Stimulated activated naive CD8-positive, alpha-beta T cell treated with anti-CD3 and anti-CD28 coated beads, Interleukin-15, Interleukin-2, amounts not matched to agents 100 ng/mL and 50 ng/mL, for 24 hours (primary cell): ENCODE measurements at regions not wholly inside any gene's neighbourhood (a gene's known extent, or its start where the extent isn't known, plus 50 kb on each side); places are given as distances from the start of the nearest gene placed in this dataset.
A peak's percentile ranks its signal among the peaks of the same experiment; 100 is the strongest.
"Not testable (repeated sequence)": the region's sequence is repeated elsewhere in the genome, so short reads cannot be mapped to it uniquely, and the experiment has no call there.

Experiments
- H3K27ac Mint-ChIP-seq: one replicate; pipeline ENCODE4 v1.8.0; 2021; ENCODE audit warnings: mild to moderate bottlenecking, mixed read lengths
- H3K27me3 Mint-ChIP-seq: one replicate; pipeline ENCODE4 v1.8.0; 2021; ENCODE audit warnings: mixed read lengths
- H3K36me3 Mint-ChIP-seq: one replicate; pipeline ENCODE4 v1.8.0; 2021; ENCODE audit warnings: low read depth, mixed read lengths
- H3K4me1 Mint-ChIP-seq: one replicate; pipeline ENCODE4 v1.8.0; 2021; ENCODE audit warnings: low read depth, mixed read lengths
- H3K4me3 Mint-ChIP-seq: one replicate; pipeline ENCODE4 v1.8.0; 2021; ENCODE audit warnings: mild to moderate bottlenecking, mixed read lengths
- H3K9me3 Mint-ChIP-seq: one replicate; pipeline ENCODE4 v1.8.0; 2021; ENCODE audit warnings: mixed read lengths

DNA sequence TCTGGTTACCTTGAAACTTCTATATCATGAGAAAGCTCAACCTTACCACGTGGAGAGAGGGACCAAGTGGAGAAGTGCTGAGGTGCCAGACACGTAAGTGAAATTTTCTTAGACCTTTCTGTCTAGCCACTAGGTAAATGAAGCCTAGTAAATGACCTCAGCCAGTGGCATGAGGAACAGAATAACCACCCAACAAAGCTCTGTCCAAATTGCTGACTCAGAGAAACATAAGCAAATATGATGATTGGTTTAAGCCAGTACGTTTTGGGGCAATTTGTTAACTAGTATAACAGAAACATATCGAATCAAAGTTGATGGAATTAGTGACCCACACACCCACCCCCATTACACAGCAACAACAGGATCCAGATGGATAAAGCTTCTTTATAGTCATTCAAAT, 75.2 kb upstream of the MAX start:
- peaks cover 25% of the 10 kb centered on the region for H3K4me1 Mint-ChIP-seq
- H3K27ac Mint-ChIP-seq = no peak overlapping the region
- peaks cover 7% of the 10 kb centered on the region for H3K9me3 Mint-ChIP-seq
- no peaks in the 10 kb centered on the region for H3K36me3 Mint-ChIP-seq
- H3K27me3 Mint-ChIP-seq = no peaks in the 10 kb centered on the region
- H3K4me3 Mint-ChIP-seq = no peak overlapping the region

DNA sequence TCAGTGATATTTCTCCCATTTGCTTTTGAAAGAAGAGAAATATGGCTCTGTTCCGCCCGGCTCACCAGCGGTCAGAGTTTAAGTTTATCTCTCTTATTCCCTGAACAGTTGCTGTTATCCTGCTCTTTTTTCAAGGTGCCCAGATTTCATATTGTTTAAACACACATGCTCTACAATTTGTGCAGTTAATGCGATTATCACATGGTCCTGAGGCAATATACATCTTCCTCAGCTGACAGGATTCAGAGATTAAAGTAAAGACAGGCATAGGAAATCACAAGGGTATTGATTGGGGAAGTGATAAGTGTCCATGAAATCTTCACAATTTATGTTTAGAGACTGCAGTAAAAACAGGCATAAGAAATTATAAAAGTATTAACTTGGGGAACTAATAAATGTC, 76.9 kb upstream of the MAX start:
- Mint-ChIP-seq H3K9me3 (peaks cover 13% of the 10 kb centered on the region), H3K4me1 (peaks cover 25% of the 10 kb centered on the region)
- not testable (repeated sequence) for H3K27ac Mint-ChIP-seq, H3K27me3 Mint-ChIP-seq, H3K4me3 Mint-ChIP-seq, H3K36me3 Mint-ChIP-seq

DNA sequence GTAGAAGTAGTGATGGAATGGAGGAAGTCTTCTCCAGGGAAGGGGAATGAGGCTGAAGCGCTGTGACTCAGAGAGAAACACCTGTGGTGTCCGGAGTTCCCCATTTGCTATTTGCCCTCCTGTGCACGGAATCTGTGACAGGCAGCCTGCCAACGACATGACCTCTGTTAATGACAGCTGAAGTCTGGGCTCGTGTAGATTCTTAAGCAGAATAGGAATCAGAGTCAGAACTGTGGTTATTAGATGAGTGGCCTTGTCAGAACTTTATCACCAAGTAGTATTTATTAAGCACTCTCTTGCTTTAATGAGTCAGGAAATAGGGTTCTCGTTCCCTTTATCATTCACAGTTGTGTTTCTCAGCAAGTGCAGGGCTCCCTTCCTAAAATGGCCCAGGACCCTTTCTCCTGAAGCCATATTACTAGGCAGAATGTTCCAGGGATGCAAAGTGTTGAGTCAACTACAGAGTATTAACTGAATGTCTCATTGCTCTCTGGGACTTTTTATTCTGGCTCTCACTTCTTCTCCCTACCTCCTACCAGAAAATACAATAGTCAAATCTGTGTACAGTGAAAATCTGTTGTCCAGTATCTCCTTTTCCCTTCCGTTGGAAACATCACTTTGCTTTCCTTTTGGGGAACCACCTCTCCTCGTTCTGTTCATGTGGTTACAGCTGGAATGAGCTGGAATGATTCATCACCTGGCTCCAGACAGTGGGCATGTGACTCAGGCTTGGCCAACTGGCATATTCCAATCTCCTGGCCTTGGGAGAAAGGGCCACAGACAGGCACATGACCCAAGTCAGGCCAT, 77.8 kb upstream of the MAX start:
- Mint-ChIP-seq H3K27me3 (no peaks in the 10 kb centered on the region), H3K27ac (peak overlapping the region; percentile 87), H3K9me3 (peaks cover 13% of the 10 kb centered on the region), H3K4me1 (peaks cover 25% of the 10 kb centered on the region), H3K36me3 (no peaks in the 10 kb centered on the region), H3K4me3 (peak overlapping the region; percentile 57)

DNA sequence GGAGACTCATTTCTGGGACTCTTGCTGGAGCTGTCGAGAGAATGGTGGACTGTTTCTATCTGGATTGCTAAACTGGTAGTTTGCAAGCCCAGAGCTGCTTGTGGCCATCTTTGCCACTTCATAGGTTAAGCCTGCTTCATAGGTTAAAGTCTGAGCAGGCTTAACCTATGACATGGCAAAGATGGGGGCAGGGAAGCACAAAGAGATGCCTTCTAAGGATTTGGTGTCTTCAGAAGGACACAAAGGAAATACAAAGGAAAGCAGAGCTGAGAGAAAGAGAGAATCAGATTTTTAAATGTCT, 78.4 kb upstream of the MAX start:
- H3K27ac Mint-ChIP-seq = peak overlapping the region; percentile 87
- H3K4me3 Mint-ChIP-seq = peak overlapping the region; percentile 57
- H3K4me1 Mint-ChIP-seq = peaks cover 27% of the 10 kb centered on the region
- no peaks in the 10 kb centered on the region for H3K36me3 Mint-ChIP-seq
- no peaks in the 10 kb centered on the region for H3K27me3 Mint-ChIP-seq
- H3K9me3 Mint-ChIP-seq = peaks cover 13% of the 10 kb centered on the region

DNA sequence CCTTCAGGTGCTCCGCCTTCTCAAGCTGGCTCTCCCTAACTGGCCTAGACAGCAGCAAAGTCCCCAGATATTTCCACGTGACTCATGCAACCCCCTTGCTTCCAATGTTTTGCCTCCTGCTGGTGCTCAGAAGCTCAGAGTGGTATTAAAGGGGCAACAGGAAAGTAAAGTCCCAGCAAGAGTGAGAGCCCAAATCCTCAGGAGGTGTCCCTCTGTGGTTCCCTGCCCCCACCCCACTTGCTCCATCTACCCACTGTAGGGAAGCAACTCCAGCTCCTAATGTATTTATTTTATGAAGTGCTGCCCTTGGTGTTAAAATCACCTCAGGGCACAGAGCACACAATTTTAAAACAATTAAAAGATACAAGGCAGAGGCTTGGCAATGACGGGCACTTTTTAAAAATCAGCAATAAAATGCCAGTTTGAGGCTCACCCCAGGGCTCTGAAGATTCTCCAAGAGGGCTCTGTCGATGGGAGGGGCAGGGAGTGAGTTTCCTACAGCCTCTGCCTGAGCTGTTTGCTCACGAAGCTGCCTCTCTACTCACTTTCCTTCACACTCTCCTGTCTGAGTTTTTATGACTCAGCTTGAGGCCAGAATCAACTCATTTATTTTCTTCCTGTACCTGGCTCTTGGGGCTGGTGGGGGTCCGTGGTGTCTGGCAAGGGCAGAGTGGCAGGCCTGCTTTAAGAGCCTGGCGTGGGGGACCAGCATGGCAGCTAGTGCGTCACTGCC, 81.9 kb upstream of the MAX start:
- Mint-ChIP-seq H3K27ac (no peak overlapping the region), H3K4me1 (peaks cover 34% of the 10 kb centered on the region), H3K27me3 (peaks cover 3% of the 10 kb centered on the region), H3K4me3 (no peak overlapping the region), H3K9me3 (peaks cover 13% of the 10 kb centered on the region), H3K36me3 (no peaks in the 10 kb centered on the region)

DNA sequence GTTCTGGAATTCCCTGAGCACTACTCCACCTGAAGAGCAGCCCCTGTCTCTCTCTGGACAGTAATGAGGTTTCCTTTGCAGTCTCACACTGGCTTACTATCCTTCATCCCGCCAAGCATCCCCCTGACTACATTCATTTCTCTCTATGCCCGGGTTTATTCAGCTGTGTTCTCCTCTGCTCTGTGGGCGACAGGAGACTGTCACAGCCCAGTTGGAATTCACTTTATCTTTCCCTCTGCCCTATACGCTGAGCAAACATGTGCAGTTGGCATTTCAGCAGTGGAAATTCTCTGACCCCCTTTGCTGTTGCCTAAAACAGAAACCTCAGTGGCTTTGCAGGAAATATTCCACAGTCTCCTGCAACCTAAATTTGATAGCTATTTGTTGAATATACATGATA, 83.5 kb upstream of the MAX start:
- H3K9me3 Mint-ChIP-seq = peaks cover 13% of the 10 kb centered on the region
- H3K4me3 Mint-ChIP-seq = no peak overlapping the region
- peaks cover 18% of the 10 kb centered on the region for H3K4me1 Mint-ChIP-seq
- no peaks in the 10 kb centered on the region for H3K36me3 Mint-ChIP-seq
- H3K27me3 Mint-ChIP-seq = peaks cover 3% of the 10 kb centered on the region
- no peak overlapping the region for H3K27ac Mint-ChIP-seq

DNA sequence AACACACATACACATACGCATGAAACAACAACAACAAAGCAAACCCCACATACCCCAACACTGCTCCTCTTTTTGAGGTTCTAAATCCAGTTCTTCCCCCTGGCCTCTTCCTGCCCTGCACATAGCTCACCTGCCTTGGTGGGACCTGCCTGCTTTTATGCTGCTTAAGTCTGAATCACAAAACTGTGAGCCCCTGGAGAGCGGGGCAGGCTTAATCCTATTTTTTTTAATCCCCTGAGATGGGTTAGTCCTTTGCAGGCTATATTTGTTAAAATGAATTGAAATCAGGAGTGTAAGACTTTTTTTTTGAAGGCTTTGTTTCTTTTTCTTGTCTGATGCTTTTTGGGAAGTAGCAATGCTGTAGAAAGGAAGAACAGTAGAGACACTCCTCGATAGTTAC, 84.6 kb upstream of the MAX start:
- peaks cover 12% of the 10 kb centered on the region for H3K9me3 Mint-ChIP-seq
- H3K27me3 Mint-ChIP-seq = peaks cover 3% of the 10 kb centered on the region
- H3K4me3 Mint-ChIP-seq = no peak overlapping the region
- H3K4me1 Mint-ChIP-seq = peaks cover 17% of the 10 kb centered on the region
- no peak overlapping the region for H3K27ac Mint-ChIP-seq
- no peaks in the 10 kb centered on the region for H3K36me3 Mint-ChIP-seq

DNA sequence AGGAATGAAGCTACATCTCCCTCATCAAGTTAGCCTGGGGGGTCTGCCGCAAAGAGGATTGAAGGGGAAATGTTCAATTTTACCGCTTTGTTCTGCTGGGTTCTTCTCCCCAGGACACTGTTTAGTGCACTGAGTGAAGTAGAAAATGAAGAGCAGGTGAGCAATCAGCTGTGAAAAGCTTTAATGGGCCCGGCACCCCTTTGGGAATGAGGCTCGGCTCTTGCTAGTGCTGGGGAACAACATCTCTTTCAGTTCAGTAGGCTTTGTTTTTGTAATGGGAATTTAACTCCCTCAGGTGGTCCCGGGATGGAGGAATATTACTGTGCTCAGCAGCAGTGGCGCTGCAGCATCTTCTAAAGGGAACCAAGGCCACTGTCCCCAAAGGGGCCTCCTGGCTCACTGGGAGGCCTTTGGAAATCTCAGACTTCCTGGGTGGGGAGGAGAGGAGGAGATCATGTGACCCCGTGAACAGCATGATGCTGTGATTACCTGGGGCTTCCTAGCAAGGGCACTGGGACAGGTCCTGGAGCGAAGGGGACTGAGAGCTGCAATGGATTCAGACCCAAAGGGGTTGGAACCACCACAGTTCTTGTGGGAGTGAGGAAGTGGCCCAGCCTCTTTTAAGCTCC, 85.2 kb upstream of the MAX start:
- Mint-ChIP-seq H3K4me3 (no peak overlapping the region), H3K36me3 (no peaks in the 10 kb centered on the region), H3K27ac (no peak overlapping the region), H3K27me3 (peaks cover 3% of the 10 kb centered on the region), H3K4me1 (peaks cover 17% of the 10 kb centered on the region), H3K9me3 (peaks cover 6% of the 10 kb centered on the region)

DNA sequence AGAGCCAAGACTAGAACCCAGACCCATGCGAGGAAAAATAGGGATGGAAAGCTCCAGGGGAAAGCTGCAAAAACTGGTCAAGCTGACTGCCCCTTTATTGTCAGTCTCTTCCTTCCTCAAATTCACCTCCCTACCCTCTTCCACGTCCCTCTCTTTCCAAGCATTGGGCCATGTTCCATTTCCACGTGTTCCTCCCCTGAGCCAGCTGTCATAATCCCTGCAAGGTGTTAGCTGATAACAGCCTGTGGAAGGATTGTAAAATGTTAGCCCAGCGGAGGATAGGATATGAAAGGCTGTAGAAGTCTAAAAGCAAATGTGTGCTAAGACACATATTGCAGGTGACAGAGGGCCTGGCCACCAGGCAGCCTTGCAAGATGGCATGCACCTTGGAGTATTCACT, 88.0 kb upstream of the MAX start:
- no peak overlapping the region for H3K4me3 Mint-ChIP-seq

DNA sequence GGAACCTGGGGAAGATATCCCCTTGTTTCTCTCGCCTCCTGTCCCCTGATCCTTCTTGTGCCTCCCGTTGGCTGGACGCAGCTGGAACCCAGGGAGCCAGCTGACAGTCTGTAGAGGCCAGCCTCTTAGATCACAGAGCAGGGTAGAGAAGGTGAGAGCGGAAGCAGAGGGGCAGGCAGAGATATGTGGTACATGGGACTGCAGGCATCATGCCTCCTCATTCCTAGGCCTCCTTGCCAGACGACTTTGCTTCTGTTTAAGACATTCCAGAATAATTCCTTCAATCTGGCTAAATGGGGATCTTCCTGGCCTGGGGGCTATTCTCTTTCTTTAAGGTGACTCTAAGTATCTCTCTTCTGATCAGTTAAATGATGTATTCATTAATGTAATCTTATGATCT, 89.4 kb upstream of the MAX start:
- H3K9me3 Mint-ChIP-seq = no peaks in the 10 kb centered on the region
- peaks cover 7% of the 10 kb centered on the region for H3K4me1 Mint-ChIP-seq
- H3K27ac Mint-ChIP-seq = no peak overlapping the region
- H3K4me3 Mint-ChIP-seq = no peak overlapping the region
- no peaks in the 10 kb centered on the region for H3K36me3 Mint-ChIP-seq
- peaks cover 3% of the 10 kb centered on the region for H3K27me3 Mint-ChIP-seq

More for the DNA sequence above, 88.0 kb upstream of the MAX start:
- peaks cover 17% of the 10 kb centered on the region for H3K4me1 Mint-ChIP-seq
- H3K9me3 Mint-ChIP-seq = no peaks in the 10 kb centered on the region
- H3K27me3 Mint-ChIP-seq = peaks cover 3% of the 10 kb centered on the region
- no peaks in the 10 kb centered on the region for H3K36me3 Mint-ChIP-seq
- H3K27ac Mint-ChIP-seq = no peak overlapping the region

DNA sequence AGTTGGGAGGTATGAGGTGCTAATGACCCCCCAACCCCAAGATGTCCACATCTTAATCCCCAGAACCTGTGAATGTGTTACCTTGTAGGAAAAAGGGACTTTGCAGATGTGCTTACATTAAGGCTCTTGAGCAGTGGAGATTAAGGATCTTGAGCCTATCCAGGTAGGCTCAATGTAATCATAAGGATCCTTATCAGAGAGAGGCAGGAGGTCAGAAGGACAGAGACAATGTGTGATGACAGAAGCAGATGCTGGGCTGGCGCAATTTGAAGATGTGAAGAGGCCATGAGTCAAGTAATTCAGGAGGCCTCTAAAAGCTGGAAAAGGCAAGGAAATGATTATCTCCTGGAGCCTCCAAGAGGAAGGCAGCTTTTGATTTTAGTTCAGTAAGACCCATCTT, 90.4 kb upstream of the MAX start:
- Mint-ChIP-seq H3K4me3 (no peak overlapping the region), H3K4me1 (no peaks in the 10 kb centered on the region), H3K9me3 (no peaks in the 10 kb centered on the region), H3K27me3 (no peaks in the 10 kb centered on the region), H3K36me3 (no peaks in the 10 kb centered on the region), H3K27ac (no peak overlapping the region)

DNA sequence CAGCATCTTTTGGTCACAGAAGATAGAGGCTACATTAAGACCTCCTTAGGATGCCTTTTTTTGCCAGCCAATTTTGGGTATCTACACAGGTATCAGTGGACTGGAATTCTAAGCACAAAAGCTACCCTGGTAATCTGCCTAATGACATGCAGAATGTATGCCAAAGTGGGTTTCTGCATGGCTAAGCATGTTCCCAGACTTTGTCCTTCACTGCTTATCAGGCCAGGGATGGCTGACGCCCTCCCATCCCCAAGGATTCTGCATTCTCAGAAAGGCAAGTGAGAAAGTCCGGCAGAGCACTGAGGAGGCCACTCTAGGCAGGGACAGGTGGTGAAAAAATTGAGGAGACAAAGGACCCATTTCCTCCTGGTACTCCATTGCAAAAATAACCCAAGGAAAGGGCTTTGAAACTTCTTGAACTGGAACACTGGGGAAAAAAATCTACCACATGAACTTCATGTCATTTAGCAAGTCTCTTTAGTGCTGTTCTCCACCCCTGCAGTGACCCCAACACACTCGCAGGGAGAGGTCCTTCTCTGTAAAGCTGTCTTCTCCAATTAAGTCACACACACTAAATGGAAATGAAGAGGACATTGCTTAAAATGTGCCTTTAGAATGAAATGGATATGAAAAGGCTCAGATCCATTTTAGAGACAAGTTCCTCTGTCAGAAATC, 91.7 kb upstream of the MAX start:
- Mint-ChIP-seq H3K27me3 (no peaks in the 10 kb centered on the region), H3K4me1 (no peaks in the 10 kb centered on the region), H3K9me3 (no peaks in the 10 kb centered on the region), H3K4me3 (no peak overlapping the region), H3K36me3 (no peaks in the 10 kb centered on the region), H3K27ac (no peak overlapping the region)

DNA sequence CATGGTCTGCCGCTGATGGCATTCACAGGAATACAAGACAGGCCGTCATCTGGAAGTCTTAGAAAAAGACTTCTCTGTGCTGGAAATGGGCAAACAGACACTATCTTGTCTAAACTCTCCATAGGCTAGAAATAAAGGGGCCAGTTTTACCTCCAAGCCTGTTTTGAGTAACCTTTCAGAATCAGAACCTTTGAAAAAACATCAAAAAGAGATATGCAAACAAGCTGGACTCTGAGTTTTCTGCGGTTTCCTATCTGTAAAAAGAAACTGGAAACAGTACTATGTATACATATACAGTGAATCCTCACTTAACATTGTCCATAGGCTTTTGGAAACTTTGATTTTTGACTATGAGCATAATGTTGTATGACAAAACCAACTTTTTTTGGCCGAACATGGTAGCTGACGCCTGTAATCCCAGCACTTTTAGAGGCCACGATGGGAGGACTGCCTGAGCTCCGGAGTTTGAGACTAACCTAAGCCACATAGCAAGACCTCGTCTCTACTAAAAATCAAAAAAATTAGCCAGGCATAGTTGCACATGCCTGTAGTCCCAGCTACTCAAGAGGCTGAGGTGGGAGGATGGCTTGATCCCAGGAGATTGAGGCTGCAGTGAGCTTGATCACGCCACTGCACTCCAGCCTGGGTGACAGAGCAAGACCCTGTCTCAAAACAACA, 92.9 kb upstream of the MAX start:
- H3K4me1 Mint-ChIP-seq = no peaks in the 10 kb centered on the region
- no peaks in the 10 kb centered on the region for H3K9me3 Mint-ChIP-seq
- H3K4me3 Mint-ChIP-seq = no peak overlapping the region
- H3K27me3 Mint-ChIP-seq = no peaks in the 10 kb centered on the region
- no peak overlapping the region for H3K27ac Mint-ChIP-seq
- H3K36me3 Mint-ChIP-seq = no peaks in the 10 kb centered on the region

DNA sequence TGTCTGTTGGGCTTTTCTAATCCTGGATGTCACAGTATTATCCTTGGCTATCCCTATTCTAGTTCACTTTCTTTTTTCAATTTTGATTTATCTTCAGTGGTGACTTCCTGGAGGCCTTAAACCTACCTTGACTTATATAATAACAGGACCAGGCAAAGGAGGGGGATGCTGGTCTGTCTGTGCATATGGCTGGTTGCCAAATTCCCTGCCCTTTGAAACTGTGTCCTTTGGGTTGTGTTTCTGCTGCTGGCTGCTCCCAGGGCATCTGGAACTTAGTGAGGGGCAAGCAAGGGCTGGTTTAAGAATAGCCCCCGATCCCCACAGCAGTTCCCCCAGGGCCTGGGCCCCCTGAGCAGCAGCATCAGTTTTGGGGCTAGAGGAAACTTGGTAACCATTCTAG, 96.0 kb upstream of the MAX start:
- Mint-ChIP-seq H3K27me3 (peaks cover 3% of the 10 kb centered on the region), H3K27ac (no peak overlapping the region), H3K9me3 (peaks cover 7% of the 10 kb centered on the region), H3K4me1 (peaks cover 4% of the 10 kb centered on the region), H3K36me3 (no peaks in the 10 kb centered on the region), H3K4me3 (no peak overlapping the region)

DNA sequence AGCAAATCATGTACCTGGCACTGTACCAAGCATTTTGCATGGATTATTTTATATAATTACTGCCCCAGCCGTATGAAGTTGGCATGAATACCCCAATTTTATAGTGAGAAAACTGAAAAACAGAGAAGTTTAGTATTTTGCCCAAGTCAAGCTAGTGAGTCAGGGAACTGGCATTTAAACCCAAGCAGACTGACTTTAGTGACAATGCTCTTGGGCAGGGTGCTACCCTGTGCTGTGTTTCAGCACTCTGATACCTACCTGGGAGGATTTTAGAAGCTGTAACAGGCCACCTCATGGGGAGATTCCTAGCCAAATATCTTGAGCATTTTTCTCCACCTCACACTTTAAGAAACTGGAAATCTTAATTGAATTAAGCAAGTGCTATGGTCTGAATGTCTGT, 98.1 kb upstream of the MAX start:
- Mint-ChIP-seq H3K27me3 (peaks cover 3% of the 10 kb centered on the region), H3K4me1 (peaks cover 25% of the 10 kb centered on the region), H3K4me3 (no peak overlapping the region)

More for the DNA sequence above, 98.1 kb upstream of the MAX start:
- Mint-ChIP-seq H3K36me3 (no peaks in the 10 kb centered on the region), H3K27ac (no peak overlapping the region), H3K9me3 (peaks cover 11% of the 10 kb centered on the region)
